Omental fat pad (tissue), 3 donors: ENCODE measurements at regions not wholly inside any gene's neighbourhood (a gene's known extent, or its start where the extent isn't known, plus 50 kb on each side); places are given as distances from the start of the nearest gene placed in this dataset.

Source experiments
- ATAC-seq: fragments of 150-250 bp; one replicate; pipeline ENCODE4 v1.9.1; 2016; ENCODE audit warnings: mild to moderate bottlenecking, moderate library complexity; ENCODE audit not compliant: low FRiP score
- DNase-seq: peaks from one replicate; pipeline ENCODE4 v3.0.0-alpha.2; 2019; ENCODE audit warnings: low spot score
- TF ChIP-seq, protein P1 (sequence below), 3 donors: fragments of 450-650 bp; IDR thresholded peaks; one replicate each; pipeline ENCODE4 v1.5.1; 2016 to 2017; ENCODE audit warnings: antibody characterized with exemption in 3 of 3, mild to moderate bottlenecking in 3 of 3, moderate library complexity in 2 of 3

DNA sequence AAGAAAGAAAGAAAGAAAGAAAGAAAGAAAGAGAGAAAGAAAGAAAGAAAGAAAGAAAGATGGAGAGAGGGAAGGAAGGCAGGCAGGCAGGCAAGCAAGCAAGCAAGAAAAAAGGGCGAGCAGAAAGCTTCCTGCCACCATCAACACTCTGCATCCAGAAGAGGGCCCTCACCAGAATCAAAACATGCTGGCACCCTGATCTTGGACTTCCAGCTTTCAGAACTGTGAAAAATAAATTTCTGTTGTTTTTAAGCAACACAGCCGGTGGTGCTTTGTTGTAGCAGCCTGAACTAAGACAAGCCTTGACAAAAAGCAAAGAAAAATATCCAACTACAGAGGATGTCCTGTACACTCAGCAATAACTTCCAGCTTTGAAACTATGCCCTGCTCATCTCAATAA lies 401.7 kb downstream of the LRATD1 start:
- ATAC-seq, result no peak
- no peak for DNase-seq
- TF ChIP-seq, protein P1, sequence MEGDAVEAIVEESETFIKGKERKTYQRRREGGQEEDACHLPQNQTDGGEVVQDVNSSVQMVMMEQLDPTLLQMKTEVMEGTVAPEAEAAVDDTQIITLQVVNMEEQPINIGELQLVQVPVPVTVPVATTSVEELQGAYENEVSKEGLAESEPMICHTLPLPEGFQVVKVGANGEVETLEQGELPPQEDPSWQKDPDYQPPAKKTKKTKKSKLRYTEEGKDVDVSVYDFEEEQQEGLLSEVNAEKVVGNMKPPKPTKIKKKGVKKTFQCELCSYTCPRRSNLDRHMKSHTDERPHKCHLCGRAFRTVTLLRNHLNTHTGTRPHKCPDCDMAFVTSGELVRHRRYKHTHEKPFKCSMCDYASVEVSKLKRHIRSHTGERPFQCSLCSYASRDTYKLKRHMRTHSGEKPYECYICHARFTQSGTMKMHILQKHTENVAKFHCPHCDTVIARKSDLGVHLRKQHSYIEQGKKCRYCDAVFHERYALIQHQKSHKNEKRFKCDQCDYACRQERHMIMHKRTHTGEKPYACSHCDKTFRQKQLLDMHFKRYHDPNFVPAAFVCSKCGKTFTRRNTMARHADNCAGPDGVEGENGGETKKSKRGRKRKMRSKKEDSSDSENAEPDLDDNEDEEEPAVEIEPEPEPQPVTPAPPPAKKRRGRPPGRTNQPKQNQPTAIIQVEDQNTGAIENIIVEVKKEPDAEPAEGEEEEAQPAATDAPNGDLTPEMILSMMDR (IDR thresholded peaks at IDR 0.05), result no peak

DNA sequence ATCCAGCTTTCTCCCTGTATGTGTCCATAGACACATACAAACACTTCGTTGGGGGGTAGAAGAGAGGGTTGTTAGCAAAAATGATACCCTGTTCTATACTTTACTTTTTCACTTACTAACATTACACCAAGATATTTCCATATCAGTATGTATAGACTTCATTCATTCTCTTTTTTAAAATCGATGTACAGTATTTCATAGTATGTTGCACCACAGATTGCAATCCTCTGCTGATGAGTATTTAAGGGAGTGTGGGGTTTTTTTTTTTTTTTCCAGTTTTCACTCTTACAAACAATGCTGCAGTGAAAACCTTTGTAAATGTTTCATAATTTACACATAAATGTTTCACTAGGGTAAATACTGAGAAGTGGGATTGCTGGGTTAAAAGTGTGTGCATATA lies 402.3 kb downstream of the LRATD1 start:
- ATAC-seq (no peak), DNase-seq (no peak)
- TF ChIP-seq, protein P1 (IDR thresholded peaks at IDR 0.05), result no peak

DNA sequence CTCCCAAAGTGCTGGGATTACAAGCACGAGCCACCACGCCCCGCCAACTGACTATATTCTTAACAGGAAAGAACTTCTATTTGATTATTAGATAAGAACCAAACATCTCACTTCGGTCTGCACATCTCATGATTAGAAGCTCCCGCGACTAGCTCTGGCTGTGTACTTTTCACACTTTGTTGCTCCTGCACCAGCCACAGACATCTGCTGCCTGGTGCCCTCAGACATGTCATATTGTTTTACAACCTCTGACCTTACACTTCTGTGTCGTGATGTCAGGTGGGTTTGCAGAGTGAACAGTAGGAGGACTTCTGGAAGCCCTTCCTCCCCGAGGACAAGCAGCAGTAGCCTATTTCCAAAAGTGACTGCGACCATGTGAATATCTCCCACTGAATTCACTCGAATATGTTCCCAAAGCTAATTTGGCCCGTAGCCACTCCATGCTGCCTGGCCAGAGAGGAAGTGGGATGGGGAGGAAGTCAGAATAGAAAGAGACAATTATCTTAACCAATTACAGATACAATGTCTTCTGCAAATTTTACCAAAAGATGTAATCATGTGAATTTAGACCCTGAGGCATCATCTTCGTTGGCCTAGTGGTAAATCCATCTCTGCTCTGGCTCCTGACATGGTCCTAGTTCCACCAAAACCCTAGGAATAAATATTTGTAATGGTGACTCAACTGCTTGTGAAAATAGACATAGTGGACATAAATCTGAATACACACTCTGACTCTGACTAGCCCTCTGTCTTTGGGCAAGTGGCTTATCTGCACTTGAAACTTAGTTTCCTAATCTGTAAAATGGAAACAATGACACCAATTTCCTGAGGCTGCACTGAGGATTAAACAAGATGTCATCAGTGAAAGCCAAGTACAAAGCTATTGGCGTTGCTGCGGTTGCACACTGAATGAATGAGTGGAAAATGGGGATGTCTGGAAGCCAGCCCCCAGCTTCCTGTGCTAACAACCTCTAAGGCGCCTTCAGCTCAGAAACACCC lies 406.1 kb downstream of the LRATD1 start:
- DNase-seq (no peak), ATAC-seq (no peak)
- TF ChIP-seq, protein P1 (IDR thresholded peaks at IDR 0.05), result no peak

DNA sequence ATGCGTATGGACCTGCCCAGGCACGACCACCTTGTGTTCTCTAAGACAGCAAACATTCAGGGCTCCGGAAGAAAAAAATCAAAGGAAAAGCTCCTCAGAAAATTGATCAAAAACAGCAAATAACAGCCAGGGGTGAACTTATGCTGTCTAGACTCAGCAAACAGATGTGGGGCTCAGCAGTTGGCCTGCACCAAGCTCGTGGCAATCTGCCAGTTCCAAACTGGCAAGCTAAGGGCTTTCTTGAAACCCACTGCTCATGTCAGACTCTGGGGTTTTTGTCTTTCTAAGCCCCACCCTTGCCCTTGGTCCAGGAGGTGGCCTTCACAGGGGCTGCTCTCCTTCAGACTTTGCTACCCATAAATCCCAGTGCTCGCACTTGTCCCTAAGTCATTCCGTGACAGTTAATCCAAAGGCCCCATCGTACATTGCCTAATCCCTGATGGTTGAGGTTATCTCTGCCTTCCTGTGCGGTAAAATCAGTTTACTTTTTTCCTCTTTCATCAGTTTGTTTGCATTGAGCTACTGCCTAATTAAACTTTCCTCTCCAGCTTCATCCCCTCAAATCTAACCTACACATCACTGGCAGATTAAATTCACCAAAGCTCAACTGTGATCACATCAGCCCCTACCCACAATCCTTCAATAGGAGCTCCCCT lies 408.0 kb downstream of the LRATD1 start:
- DNase-seq (no peak), ATAC-seq (no peak)
- TF ChIP-seq, protein P1 (IDR thresholded peaks at IDR 0.05), result no peak

DNA sequence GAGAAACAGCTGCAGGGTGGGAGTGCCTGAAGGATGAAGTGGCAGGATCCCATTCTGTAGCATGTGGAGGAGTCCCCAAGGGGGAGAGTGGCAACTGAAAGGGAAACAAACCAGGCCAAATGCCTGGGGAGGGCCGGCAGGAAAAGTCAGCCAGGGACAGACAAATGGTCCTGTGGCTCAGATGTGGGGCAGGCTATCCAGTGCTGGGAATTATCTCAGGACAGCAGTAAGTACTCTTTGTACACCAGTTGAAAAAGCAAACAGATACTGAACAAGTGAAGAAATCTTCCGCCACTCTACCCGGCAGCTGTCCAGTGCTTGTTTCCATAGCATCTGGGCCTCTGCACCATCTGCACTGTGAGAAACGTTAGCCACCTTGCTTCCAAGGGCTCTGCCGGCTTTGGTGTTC lies 408.9 kb downstream of the LRATD1 start:
- no peak for ATAC-seq
- DNase-seq, result no peak
- TF ChIP-seq, protein P1 (IDR thresholded peaks at IDR 0.05), result no peak

DNA sequence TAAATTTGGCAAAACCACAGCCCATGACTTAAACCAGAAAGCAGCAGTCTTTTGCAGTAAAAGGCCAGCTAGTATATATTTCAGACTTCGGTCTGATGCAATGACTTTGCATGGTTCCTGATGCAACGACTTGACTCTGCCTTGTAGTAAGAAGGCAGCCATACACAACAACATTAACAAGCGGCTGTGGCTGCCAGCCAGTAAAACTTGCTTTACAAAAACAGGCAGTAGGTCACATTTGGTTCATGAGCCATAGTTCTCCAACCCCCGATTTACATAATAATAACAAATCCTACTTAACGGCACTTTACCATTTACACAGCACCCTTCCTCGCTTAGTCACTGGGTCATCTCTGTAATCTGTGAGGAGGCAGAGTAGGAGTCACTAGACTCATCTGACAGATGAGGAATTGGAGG lies 410.3 kb downstream of the LRATD1 start:
- TF ChIP-seq, protein P1 (IDR thresholded peaks at IDR 0.05), result no peak
- ATAC-seq (peak; percentile 63), DNase-seq (no peak)
